Neural cell (in vitro differentiated cells): ENCODE measurements at regions not wholly inside any gene's neighbourhood (a gene's known extent, or its start where the extent isn't known, plus 50 kb on each side); places are given as distances from the start of the nearest gene placed in this dataset.

Experiments used
- H2AFZ ChIP-seq: fragments of 200-600, 300-800 bp; sonication (generic), shearing (Covaris generic); 2 replicates; pipeline ENCODE4 v1.6.0; 2014; ENCODE audit warnings: low read depth, mild to moderate bottlenecking, antibody characterized with exemption, low read length, moderate library complexity
- H3F3A ChIP-seq: fragments of 200-600 bp; shearing (Covaris generic); 2 replicates; pipeline ENCODE4 v1.6.1; 2016; ENCODE audit warnings: mild to moderate bottlenecking, moderate library complexity, mixed read lengths, antibody characterized with exemption, low read length; ENCODE audit not compliant: insufficient read depth, poor library complexity, severe bottlenecking
- H3K27ac ChIP-seq: fragments of 200-600, 300-800 bp; sonication (generic), shearing (Covaris generic); 2 replicates; pipeline ENCODE4 v1.5.1; 2014; ENCODE audit warnings: mild to moderate bottlenecking, low read length, moderate library complexity
- H3K27me3 ChIP-seq: fragments of 300-800, 200-600 bp; sonication (generic), shearing (Covaris generic); 2 replicates; pipeline ENCODE4 v1.6.0; 2014; ENCODE audit warnings: mild to moderate bottlenecking, low read depth, low read length, moderate library complexity; ENCODE audit not compliant: insufficient read depth
- H3K36me3 ChIP-seq: fragments of 300-800, 200-600 bp; sonication (generic), shearing (Covaris generic); 2 replicates; pipeline ENCODE4 v1.5.1; 2014; ENCODE audit warnings: mild to moderate bottlenecking, antibody characterized with exemption, low read length, moderate library complexity; ENCODE audit not compliant: insufficient read depth
- H3K4me2 ChIP-seq: fragments of 300-800, 200-600 bp; sonication (generic), shearing (Covaris generic); 2 replicates; pipeline ENCODE4 v1.6.0; 2014; ENCODE audit warnings: mild to moderate bottlenecking, low read length
- H3K4me3 ChIP-seq: fragments of 300-800, 200-600 bp; sonication (generic), shearing (Covaris generic); 2 replicates; pipeline ENCODE4 v1.5.1; 2014; ENCODE audit warnings: mild to moderate bottlenecking, low read length, moderate library complexity
- H3K79me2 ChIP-seq: fragments of 200-600 bp; shearing (Covaris generic); replicated peaks from 2 replicates; pipeline ENCODE4 v1.6.0; 2014; ENCODE audit warnings: mild to moderate bottlenecking, low read length, moderate library complexity; ENCODE audit not compliant: insufficient read depth
- H3K9ac ChIP-seq: fragments of 300-800, 200-600 bp; sonication (generic), shearing (Covaris generic); 2 replicates; pipeline ENCODE4 v1.6.1; 2016; ENCODE audit warnings: mild to moderate bottlenecking, low read length, mixed read lengths
- H3K9me2 ChIP-seq: fragments of 200-600 bp; shearing (Covaris generic); 2 replicates; pipeline ENCODE4 v1.6.1; 2016; ENCODE audit warnings: mild to moderate bottlenecking, low read length, mixed read lengths; ENCODE audit not compliant: insufficient read depth
- H3K9me3 ChIP-seq: fragments of 200-600, 300-800 bp; sonication (generic), shearing (Covaris generic); 2 replicates; pipeline ENCODE4 v1.6.1; 2016; ENCODE audit warnings: mild to moderate bottlenecking, mixed run types, low read length, moderate library complexity, mixed read lengths
- H4K20me1 ChIP-seq: fragments of 200-600 bp; shearing (Covaris generic); 2 replicates; pipeline ENCODE4 v1.6.1; 2016; ENCODE audit warnings: mild to moderate bottlenecking, mixed run types; ENCODE audit not compliant: insufficient read depth
- EP300 ChIP-seq: fragments of 450-650 bp; conservative IDR thresholded peaks from 2 replicates; pipeline ENCODE4 v1.6.1; 2014; ENCODE audit warnings: antibody characterized with exemption, mild to moderate bottlenecking, moderate library complexity; ENCODE audit not compliant: poor library complexity, severe bottlenecking
- EZH2 ChIP-seq: fragments of 200-600, 300-800 bp; shearing (Covaris generic), sonication (generic); IDR thresholded peaks from 2 replicates; pipeline ENCODE4 v1.6.1; 2014; ENCODE audit warnings: antibody characterized with exemption, low read length, borderline replicate concordance, mild to moderate bottlenecking; ENCODE audit not compliant: insufficient read depth, poor library complexity, severe bottlenecking
- MXI1 ChIP-seq: fragments of 450-650 bp; conservative IDR thresholded peaks from 2 replicates; pipeline ENCODE4 v1.6.1; 2014; ENCODE audit warnings: antibody characterized with exemption, mild to moderate bottlenecking; ENCODE audit not compliant: poor library complexity, severe bottlenecking
- POLR2AphosphoS5 ChIP-seq: IDR thresholded peaks from 2 replicates; pipeline ENCODE4 v1.6.1; 2012
- RAD21 ChIP-seq: fragments of 450-650 bp; conservative IDR thresholded peaks from 2 replicates; pipeline ENCODE4 v1.6.1; 2014; ENCODE audit warnings: antibody characterized with exemption, mild to moderate bottlenecking, moderate library complexity
- REST ChIP-seq: IDR thresholded peaks from 2 replicates; pipeline ENCODE4 v1.6.1; 2012; ENCODE audit warnings: borderline replicate concordance
- SMC3 ChIP-seq: fragments of 450-650 bp; conservative IDR thresholded peaks from 2 replicates; pipeline ENCODE4 v1.6.1; 2014; ENCODE audit warnings: antibody characterized with exemption, mild to moderate bottlenecking, moderate library complexity; ENCODE audit not compliant: poor library complexity
- TAF1 ChIP-seq: IDR thresholded peaks from 2 replicates; pipeline ENCODE4 v1.6.1; 2012; ENCODE audit warnings: low read depth
- TF ChIP-seq, protein P1 (sequence below): fragments of 450-650 bp; IDR thresholded peaks from 2 replicates; pipeline ENCODE4 v1.5.1; 2014; ENCODE audit warnings: antibody characterized with exemption, mild to moderate bottlenecking, moderate library complexity; ENCODE audit not compliant: poor library complexity, severe bottlenecking

GRCh38 chr16:52805559-52806168 lies 247.0 kb downstream of the CHD9NB start:
- Histone ChIP-seq H2AFZ (no peak overlapping the region), H3F3A (no peaks in the 10 kb centered on the region), H3K4me2 (no peak overlapping the region), H4K20me1 (no peaks in the 10 kb centered on the region), H3K79me2 (no peaks in the 10 kb centered on the region), H3K9me2 (no peaks in the 10 kb centered on the region), H3K4me3 (no peak overlapping the region), H3K9me3 (no peaks in the 10 kb centered on the region), H3K27ac (no peak overlapping the region), H3K27me3 (no peaks in the 10 kb centered on the region), H3K36me3 (no peaks in the 10 kb centered on the region), H3K9ac (no peak overlapping the region)
- TF ChIP-seq POLR2AphosphoS5 (no peak), SMC3 (no peak), EZH2 (no peak), REST (no peak), EP300 (no peak), TAF1 (no peak), RAD21 (no peak), MXI1 (no peak)
- TF ChIP-seq, protein P1, sequence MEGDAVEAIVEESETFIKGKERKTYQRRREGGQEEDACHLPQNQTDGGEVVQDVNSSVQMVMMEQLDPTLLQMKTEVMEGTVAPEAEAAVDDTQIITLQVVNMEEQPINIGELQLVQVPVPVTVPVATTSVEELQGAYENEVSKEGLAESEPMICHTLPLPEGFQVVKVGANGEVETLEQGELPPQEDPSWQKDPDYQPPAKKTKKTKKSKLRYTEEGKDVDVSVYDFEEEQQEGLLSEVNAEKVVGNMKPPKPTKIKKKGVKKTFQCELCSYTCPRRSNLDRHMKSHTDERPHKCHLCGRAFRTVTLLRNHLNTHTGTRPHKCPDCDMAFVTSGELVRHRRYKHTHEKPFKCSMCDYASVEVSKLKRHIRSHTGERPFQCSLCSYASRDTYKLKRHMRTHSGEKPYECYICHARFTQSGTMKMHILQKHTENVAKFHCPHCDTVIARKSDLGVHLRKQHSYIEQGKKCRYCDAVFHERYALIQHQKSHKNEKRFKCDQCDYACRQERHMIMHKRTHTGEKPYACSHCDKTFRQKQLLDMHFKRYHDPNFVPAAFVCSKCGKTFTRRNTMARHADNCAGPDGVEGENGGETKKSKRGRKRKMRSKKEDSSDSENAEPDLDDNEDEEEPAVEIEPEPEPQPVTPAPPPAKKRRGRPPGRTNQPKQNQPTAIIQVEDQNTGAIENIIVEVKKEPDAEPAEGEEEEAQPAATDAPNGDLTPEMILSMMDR, result no peak

GRCh38 chr16:52800432-52800831 lies 252.3 kb downstream of the CHD9NB start:
- no peaks in the 10 kb centered on the region for H3K9me3 ChIP-seq
- H3K79me2 ChIP-seq, result no peaks in the 10 kb centered on the region
- H3K9me2 ChIP-seq, result no peaks in the 10 kb centered on the region
- H4K20me1 ChIP-seq, result no peaks in the 10 kb centered on the region
- H3K4me2 ChIP-seq, result no peak overlapping the region
- no peak overlapping the region for H3K27ac ChIP-seq
- H3F3A ChIP-seq, result no peaks in the 10 kb centered on the region
- H3K9ac ChIP-seq, result no peak overlapping the region
- H3K27me3 ChIP-seq, result no peaks in the 10 kb centered on the region
- TF ChIP-seq EZH2, result no peak
- no peak for TF ChIP-seq REST
- no peak for TF ChIP-seq SMC3
- no peak for TF ChIP-seq MXI1
- TF ChIP-seq, protein P1, result no peak
- H2AFZ ChIP-seq, result no peak overlapping the region
- no peaks in the 10 kb centered on the region for H3K36me3 ChIP-seq
- no peak overlapping the region for H3K4me3 ChIP-seq
